GM12864 (cell line): ENCODE measurements at regions not wholly inside any gene's neighbourhood (a gene's known extent, or its start where the extent isn't known, plus 50 kb on each side); places are given as distances from the start of the nearest gene placed in this dataset.

Source experiments
- DNase-seq: peaks from one replicate; pipeline ENCODE4 v3.0.0-alpha.2; 2011; ENCODE audit warnings: low read depth
- H3K4me3 ChIP-seq: 2 replicates; pipeline ENCODE4 v1.5.1; 2011; ENCODE audit warnings: mild to moderate bottlenecking, low read depth, low read length, control low read depth
- TF ChIP-seq, protein P1 (sequence below): IDR thresholded peaks from 2 replicates; pipeline ENCODE4 v1.5.1; 2011; ENCODE audit warnings: low read depth, mild to moderate bottlenecking, moderate library complexity, low read length, control low read depth, inconsistent platforms; ENCODE audit errors: missing control alignments

DNA sequence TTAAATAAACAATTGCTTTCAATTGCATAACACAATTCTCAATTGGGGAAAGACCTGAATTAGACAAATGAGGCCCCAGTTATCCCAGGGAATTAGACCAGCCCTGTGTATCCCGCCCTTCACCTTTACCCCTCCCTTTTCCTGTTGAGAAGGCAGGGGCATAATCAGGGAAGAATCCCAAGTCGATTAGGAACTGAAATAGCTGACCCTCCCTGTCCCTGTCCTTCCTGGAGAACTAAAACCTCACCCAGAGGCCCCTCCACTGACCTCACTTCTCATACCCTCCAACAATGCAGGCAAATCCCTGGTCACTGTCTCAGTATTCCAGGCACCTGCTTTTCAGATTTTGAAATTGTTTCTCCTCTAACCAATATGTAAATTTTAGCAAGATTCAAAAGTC lies 165.4 kb upstream of the CDH11 start:
- H3K4me3 ChIP-seq, result no peak overlapping the region
- no peak for DNase-seq
- TF ChIP-seq, protein P1, sequence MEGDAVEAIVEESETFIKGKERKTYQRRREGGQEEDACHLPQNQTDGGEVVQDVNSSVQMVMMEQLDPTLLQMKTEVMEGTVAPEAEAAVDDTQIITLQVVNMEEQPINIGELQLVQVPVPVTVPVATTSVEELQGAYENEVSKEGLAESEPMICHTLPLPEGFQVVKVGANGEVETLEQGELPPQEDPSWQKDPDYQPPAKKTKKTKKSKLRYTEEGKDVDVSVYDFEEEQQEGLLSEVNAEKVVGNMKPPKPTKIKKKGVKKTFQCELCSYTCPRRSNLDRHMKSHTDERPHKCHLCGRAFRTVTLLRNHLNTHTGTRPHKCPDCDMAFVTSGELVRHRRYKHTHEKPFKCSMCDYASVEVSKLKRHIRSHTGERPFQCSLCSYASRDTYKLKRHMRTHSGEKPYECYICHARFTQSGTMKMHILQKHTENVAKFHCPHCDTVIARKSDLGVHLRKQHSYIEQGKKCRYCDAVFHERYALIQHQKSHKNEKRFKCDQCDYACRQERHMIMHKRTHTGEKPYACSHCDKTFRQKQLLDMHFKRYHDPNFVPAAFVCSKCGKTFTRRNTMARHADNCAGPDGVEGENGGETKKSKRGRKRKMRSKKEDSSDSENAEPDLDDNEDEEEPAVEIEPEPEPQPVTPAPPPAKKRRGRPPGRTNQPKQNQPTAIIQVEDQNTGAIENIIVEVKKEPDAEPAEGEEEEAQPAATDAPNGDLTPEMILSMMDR, result no peak

DNA sequence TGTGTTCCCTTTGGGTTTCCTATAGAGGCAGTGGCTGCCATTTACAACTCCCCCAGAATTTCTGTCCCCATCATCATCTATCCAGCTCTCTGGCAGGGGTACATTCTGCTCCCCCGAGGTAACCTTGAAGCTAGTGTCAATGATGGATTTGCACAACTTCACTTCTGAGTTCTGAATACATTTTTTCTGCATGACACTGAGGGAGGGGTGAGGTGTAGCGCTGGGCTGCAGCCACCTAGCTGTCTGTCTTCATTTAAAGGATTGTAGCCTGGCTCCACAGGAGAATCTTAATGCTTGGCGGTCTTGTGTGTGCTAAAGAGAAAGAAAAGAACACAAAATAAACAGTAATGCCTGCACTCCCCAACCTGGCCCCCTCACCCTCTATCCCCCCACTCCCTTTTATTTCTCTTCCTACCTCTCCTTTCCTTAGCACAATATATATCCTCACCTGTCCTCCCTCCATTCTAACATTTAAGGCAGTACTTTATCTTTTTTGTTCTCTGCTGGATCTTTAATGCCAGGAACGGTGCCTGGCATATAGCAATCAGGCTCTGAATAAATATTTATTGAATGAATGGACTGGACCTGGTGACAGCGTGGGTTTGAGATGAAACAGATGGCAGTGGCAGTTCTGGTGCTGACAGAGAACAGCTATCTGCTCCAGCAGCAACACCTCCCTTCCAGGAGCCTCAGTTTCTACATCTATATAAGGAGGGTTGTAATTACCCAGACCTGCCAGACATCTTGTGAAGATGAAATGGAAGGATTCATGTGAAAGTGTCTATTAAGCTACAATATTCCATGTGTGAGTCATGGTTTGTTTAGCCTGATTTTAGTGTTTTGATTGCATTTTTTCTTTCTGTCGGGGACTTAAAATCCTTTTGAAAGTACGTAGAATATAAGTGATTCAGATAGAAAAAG lies 163.5 kb upstream of the CDH11 start:
- no peak for DNase-seq
- TF ChIP-seq, protein P1, result no peak
- no peak overlapping the region for H3K4me3 ChIP-seq

DNA sequence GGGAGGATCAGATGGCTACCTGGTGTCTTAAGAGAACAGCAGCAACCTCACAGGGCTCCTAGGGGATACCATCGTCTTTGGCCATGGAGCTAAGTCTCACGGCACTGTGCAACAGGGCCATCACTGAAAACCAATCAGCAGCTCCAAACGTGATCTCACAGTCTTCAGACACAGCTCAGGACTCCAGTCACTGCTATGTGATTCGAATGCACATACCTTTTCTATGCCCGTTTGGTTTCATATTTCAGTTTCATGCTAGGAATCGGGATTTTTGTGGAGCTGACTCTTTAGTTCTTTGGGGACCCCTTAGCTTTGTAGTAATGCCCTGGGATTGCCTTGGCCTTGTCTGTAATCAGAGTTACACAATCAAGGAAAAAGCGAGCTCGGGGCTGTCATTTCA lies 162.8 kb upstream of the CDH11 start:
- no peak for DNase-seq
- TF ChIP-seq, protein P1, result no peak
- no peak overlapping the region for H3K4me3 ChIP-seq

DNA sequence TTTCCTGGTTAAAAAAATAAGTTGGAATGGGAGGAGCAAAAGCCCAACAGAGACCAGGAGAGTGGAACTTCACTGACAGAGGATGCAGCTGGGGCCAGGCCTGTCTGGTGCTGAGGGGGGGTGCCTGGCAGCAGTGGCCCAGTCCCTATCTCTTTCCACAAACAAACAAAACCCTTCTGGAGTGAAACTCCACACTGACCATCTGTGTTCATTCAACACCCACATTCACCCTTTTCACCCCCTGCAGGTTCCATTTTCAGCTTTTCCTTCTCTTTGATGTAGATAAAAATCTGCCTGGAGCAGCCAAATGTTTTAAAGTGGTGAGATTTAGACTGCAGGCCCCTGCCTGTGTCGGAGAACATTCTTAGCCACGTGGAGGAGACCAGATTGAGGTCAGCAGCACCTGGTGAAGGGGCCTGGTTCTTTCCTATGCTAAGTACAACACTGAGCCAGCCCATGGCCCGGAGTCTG lies 161.4 kb upstream of the CDH11 start:
- TF ChIP-seq, protein P1, result no peak
- H3K4me3 ChIP-seq, result no peak overlapping the region
- no peak for DNase-seq

DNA sequence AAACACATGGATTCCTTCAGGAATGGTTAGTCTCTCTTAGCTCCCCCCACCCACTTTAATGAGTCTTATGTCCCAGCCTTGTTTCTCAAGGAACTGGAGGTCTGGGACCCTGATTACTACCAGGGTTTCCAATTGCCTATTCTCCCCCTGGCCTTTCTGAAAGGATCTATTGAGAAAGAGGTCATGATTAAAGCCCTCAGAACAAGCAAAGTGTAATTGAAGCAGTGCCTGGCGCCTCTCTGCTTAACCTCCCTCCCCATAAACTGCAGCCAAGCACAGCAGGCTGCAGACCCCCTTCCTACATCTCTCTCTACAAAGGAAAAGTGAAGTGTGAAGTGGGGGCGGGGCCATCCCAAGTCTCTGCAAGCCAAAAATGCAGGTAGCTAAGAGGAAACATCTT lies 159.7 kb upstream of the CDH11 start:
- TF ChIP-seq, protein P1, result no peak
- H3K4me3 ChIP-seq, result no peak overlapping the region
- DNase-seq, result no peak

DNA sequence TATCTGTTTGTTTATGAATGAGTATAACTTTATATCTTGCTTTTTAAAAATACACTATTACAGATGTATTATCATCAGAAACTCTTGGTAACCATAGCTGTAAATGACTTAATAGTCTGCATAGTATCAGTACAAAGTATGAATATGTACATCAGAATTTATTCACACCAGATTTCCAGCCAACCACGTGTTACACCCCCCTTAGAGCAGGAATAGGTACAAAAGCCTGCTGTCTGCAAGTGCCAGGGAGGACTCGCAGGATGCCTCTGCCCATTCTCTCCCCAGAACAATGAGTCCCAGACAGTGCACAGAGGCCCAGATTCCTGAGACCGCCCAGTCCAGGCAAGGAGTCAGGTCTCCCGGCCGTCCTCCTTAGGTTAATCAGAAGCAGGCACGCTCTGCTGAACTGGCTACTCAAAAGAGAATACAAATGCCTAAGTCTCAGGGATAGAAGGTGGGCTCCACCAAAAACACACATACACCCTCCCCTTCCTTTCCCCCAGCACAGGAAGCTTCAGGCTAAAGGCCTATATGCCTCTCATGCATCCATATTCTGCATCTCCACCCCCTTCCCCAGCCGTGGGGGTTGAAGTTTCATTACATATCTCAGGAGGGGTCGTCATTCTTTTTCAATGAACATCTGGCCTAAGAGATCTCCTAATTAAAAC lies 159.1 kb upstream of the CDH11 start:
- TF ChIP-seq, protein P1, result no peak

DNA sequence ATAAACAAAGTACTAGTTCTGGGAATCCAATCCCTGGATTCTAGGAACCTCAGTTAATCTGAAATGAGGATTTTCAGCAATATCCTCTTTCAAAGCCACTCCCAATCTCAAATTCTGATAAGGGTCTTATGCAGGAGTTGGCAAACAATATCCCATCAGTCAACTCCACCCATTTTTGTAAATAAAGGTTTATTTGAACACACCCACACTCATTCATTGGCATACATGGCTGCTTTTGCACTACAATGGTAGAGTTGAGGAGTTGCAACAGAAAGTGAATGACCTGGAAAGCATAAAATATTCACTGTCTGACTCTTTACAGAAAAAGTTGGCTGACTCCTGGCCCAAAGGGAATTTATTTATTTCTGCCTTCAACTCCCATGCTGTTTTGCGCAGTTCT lies 157.7 kb upstream of the CDH11 start:
- H3K4me3 ChIP-seq, result no peak overlapping the region
- TF ChIP-seq, protein P1, result no peak
- no peak for DNase-seq

More for the DNA sequence above, 159.1 kb upstream of the CDH11 start:
- no peak for DNase-seq
- no peak overlapping the region for H3K4me3 ChIP-seq
